ENCODE measurements at regions not wholly inside any gene's neighbourhood (a gene's known extent, or its start where the extent isn't known, plus 50 kb on each side); places are given as distances from the start of the nearest gene placed in this dataset.

DNA sequence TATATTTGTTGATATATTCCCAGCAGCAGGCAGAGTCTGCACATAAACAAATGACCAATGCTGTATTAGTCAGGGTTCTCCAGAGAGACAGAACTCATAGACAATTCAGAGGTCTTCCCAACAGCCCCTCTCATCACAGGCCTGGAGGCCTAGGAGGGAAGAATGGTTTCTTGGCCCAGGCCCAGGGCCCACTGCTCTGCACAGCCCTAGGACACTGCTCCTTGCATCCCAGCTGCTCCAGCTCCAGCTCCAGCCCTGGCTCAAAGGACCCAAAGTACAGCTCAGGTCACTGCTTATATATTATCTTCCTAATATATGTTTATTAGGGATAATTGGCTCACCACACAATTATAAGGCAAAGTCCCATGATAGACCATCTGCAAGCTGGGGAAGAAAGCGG lies 749.9 kb downstream of the KCNJ2 start:
- TF ChIP-seq, protein P1, sequence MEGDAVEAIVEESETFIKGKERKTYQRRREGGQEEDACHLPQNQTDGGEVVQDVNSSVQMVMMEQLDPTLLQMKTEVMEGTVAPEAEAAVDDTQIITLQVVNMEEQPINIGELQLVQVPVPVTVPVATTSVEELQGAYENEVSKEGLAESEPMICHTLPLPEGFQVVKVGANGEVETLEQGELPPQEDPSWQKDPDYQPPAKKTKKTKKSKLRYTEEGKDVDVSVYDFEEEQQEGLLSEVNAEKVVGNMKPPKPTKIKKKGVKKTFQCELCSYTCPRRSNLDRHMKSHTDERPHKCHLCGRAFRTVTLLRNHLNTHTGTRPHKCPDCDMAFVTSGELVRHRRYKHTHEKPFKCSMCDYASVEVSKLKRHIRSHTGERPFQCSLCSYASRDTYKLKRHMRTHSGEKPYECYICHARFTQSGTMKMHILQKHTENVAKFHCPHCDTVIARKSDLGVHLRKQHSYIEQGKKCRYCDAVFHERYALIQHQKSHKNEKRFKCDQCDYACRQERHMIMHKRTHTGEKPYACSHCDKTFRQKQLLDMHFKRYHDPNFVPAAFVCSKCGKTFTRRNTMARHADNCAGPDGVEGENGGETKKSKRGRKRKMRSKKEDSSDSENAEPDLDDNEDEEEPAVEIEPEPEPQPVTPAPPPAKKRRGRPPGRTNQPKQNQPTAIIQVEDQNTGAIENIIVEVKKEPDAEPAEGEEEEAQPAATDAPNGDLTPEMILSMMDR (IDR thresholded peaks at IDR 0.05; ENCODE audit: low read depth, low read length, missing control alignments) = no peak
- in situ Hi-C loops (cut with HindIII; ENCODE audit: low sequenced_read_pairs) = no loop called here
- DNase-seq (ENCODE audit: low read depth) = no peak
- H3K4me3 ChIP-seq (ENCODE audit: low read depth, low read length) = no peak overlapping the region

GRCh38 chr17:70920416-70920815 lies 751.1 kb downstream of the KCNJ2 start:
- in situ Hi-C loops (cut with HindIII; ENCODE audit: low sequenced_read_pairs) = no loop called here
- H3K4me3 ChIP-seq (ENCODE audit: low read depth, low read length) = no peak overlapping the region
- DNase-seq (ENCODE audit: low read depth) = no peak
- TF ChIP-seq, protein P1 (IDR thresholded peaks at IDR 0.05; ENCODE audit: low read depth, low read length, missing control alignments) = no peak

GRCh38 chr17:70922268-70922667 lies 752.9 kb downstream of the KCNJ2 start:
- no peak overlapping the region for H3K4me3 ChIP-seq (ENCODE audit: low read depth, low read length)
- TF ChIP-seq, protein P1 (IDR thresholded peaks at IDR 0.05; ENCODE audit: low read depth, low read length, missing control alignments) = no peak
- DNase-seq (ENCODE audit: low read depth) = no peak
- in situ Hi-C loops (cut with HindIII; ENCODE audit: low sequenced_read_pairs) = no loop called here

DNA sequence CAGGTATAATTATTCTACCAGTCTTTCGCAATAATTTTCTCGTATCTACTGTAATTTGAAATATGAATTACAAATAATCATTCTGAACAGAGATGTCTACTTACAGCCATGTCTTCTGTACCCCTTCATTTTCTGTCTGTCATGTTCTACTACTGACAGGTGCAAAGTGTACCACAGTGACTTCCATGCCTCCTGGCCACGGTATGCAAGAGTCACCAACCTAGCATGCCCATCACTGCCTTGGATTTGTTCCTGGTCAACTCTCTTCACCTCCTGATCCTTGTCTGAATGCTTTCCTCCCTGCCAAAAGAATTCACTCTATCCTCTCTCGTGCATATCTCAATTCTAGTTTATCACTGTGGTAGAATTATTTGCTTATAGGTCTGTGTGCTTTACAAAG lies 755.4 kb downstream of the KCNJ2 start:
- no peak overlapping the region for H3K4me3 ChIP-seq (ENCODE audit: low read depth, low read length)
- in situ Hi-C loops (cut with HindIII; ENCODE audit: low sequenced_read_pairs) = no loop called here
- no peak for DNase-seq (ENCODE audit: low read depth)
- TF ChIP-seq, protein P1 (IDR thresholded peaks at IDR 0.05; ENCODE audit: low read depth, low read length, missing control alignments) = no peak

DNA sequence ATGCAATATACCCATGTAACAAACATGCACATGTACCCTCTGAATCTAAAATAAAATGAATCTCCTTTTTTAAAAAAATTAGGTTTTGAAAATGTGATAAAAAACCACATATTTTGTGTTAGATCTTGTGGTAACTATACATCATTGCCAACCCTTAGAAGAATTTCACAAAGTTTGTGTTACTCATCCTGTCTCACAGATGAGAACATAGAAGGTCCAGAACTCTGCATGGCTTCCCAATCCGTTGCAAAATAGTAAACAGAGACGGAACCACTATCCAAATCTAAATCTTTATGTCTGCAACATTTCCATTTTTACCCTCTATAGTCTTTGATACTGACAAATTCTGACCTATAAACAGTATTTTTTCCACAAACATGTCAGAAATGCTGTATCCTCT lies 759.9 kb downstream of the KCNJ2 start:
- in situ Hi-C loops (cut with HindIII; ENCODE audit: low sequenced_read_pairs) = no loop called here
- TF ChIP-seq, protein P1 (IDR thresholded peaks at IDR 0.05; ENCODE audit: low read depth, low read length, missing control alignments) = no peak
- no peak overlapping the region for H3K4me3 ChIP-seq (ENCODE audit: low read depth, low read length)
- no peak for DNase-seq (ENCODE audit: low read depth)

DNA sequence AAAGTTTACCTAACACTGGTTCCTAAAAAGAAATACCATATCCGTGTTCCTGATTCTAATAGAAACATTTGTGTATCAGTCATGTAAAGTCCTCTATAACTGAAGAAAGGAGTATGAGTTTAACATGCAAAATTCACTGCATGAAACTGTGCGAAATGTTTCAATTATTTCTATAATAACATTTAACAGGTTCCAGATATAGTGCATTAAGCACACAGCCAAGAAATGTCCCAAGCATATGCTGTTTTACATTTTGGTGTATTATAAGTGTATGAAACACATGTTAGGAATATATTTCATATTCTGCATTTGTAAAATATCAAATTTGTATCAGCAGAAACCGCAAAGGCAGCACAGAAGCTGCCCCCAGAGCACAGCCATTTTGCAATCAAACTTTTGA lies 764.9 kb downstream of the KCNJ2 start:
- no peak overlapping the region for H3K4me3 ChIP-seq (ENCODE audit: low read depth, low read length)
- in situ Hi-C loops (cut with HindIII; ENCODE audit: low sequenced_read_pairs) = no loop called here
- DNase-seq (ENCODE audit: low read depth) = no peak
- TF ChIP-seq, protein P1 (IDR thresholded peaks at IDR 0.05; ENCODE audit: low read depth, low read length, missing control alignments) = no peak

- no peak for DNase-seq (ENCODE audit: low read depth)
- in situ Hi-C loops (cut with HindIII; ENCODE audit: low sequenced_read_pairs) = no loop called here
- no peak overlapping the region for H3K4me3 ChIP-seq (ENCODE audit: low read depth, low read length)
- TF ChIP-seq, protein P1 (IDR thresholded peaks at IDR 0.05; ENCODE audit: low read depth, low read length, missing control alignments) = no peak
Measured at GRCh38 chr17:70934835-70935234, 765.5 kb downstream of the KCNJ2 start.

Data from astrocyte of the cerebellum (primary cell).